Lower leg skin (tissue), 4 donors: ENCODE measurements at regions not wholly inside any gene's neighbourhood (a gene's known extent, or its start where the extent isn't known, plus 50 kb on each side); places are given as distances from the start of the nearest gene placed in this dataset.

ENCODE experiments used
- DNase-seq, 2 donors: peaks; one replicate each; pipeline ENCODE4 v3.0.0-alpha.2; 2019; ENCODE audit warnings: low spot score in 2 of 2
- H3K4me3 ChIP-seq: fragments of 200-600 bp; sonication (generic); 2 replicates; pipeline ENCODE4 v1.5.1; 2017; ENCODE audit warnings: mild to moderate bottlenecking, low read depth; ENCODE audit not compliant: poor library complexity, severe bottlenecking
- POLR2A ChIP-seq, 2 donors: fragments of 450-650 bp; IDR thresholded peaks; one replicate each; pipeline ENCODE4 v1.6.1; 2016 to 2017; ENCODE audit warnings: antibody characterized with exemption in 2 of 2, mild to moderate bottlenecking in 1 of 2, moderate library complexity in 1 of 2
- WGBS, 2 donors: methylation state at CpG; one replicate each; pipeline ENCODE4 v1.1.5; 2018; 5-methylcytosine and 5-hydroxymethylcytosine counted together
- intact Hi-C: fragments of 100-400 bp; cut with DNase I; formaldehyde crosslinking; loops from one replicate; pipeline ENCODE4 v1.15.0; 2023; ENCODE audit warnings: low total_unique reads
- TF ChIP-seq, protein P1 (sequence below), 3 donors: fragments of 450-650 bp; IDR thresholded peaks; one replicate each; pipeline ENCODE4 v1.5.1; 2016; ENCODE audit warnings: antibody characterized with exemption in 3 of 3, mild to moderate bottlenecking in 3 of 3, moderate library complexity in 2 of 3

DNA sequence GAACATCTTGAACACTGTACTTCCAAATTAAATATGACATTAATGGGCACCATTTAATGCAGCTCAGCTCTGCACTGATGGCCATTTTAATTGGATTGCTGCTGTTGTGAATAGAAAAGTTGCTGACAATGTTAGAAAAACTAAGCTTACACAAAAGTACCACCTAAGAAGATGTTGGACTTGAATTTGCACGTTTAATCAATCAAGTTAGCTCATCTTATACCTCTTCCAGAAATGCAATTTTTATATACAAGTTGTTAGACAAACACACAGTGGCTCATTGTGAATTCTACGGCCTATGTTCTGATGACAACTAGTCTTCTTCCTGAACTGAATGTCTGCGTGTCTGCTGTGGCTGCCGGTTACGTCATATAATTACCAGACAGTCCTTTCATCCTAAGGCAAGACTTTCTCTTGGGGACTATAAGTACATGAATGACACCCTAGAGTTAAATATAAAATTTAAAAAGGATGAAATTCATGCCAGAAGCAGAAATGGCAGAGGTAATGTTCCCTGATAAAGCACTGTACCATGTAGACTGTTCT is 330.2 kb downstream of the EPM2A start:
- intact Hi-C loops: no loop called here
- no peak for TF ChIP-seq POLR2A (IDR thresholded peaks at IDR 0.05)
- TF ChIP-seq, protein P1, sequence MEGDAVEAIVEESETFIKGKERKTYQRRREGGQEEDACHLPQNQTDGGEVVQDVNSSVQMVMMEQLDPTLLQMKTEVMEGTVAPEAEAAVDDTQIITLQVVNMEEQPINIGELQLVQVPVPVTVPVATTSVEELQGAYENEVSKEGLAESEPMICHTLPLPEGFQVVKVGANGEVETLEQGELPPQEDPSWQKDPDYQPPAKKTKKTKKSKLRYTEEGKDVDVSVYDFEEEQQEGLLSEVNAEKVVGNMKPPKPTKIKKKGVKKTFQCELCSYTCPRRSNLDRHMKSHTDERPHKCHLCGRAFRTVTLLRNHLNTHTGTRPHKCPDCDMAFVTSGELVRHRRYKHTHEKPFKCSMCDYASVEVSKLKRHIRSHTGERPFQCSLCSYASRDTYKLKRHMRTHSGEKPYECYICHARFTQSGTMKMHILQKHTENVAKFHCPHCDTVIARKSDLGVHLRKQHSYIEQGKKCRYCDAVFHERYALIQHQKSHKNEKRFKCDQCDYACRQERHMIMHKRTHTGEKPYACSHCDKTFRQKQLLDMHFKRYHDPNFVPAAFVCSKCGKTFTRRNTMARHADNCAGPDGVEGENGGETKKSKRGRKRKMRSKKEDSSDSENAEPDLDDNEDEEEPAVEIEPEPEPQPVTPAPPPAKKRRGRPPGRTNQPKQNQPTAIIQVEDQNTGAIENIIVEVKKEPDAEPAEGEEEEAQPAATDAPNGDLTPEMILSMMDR (IDR thresholded peaks at IDR 0.05): no peak
- WGBS, 2 donors: 68 to 70% methylated on average over 5 of the region's 5 CpGs
- H3K4me3 ChIP-seq: no peak overlapping the region
- no peak for DNase-seq

DNA sequence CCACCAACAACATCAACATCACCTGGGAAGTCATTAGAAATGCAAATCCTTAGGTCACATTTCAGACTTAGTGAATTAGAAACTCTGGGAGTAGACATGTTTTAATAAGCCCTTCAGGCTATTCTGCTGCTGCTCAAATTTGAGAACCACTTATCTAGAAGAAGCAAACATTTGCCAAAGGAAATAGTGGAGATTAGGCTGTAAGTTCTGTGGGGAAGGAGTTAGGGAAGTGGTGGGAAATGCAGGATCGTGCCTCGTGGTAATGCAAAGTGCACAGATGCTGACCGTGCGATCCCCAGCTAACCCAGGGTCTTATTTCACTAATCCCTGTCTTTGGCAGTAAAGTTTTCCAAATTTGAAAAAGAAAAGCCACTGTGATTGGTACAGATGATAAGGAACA is 328.5 kb downstream of the EPM2A start:
- no peak overlapping the region for H3K4me3 ChIP-seq
- DNase-seq: no peak
- 72 to 80% methylated on average over 4 of the region's 4 CpGs for WGBS, 2 donors
- TF ChIP-seq, protein P1 (IDR thresholded peaks at IDR 0.05): no peak
- TF ChIP-seq POLR2A (IDR thresholded peaks at IDR 0.05): no peak
- intact Hi-C loops: no loop called here

DNA sequence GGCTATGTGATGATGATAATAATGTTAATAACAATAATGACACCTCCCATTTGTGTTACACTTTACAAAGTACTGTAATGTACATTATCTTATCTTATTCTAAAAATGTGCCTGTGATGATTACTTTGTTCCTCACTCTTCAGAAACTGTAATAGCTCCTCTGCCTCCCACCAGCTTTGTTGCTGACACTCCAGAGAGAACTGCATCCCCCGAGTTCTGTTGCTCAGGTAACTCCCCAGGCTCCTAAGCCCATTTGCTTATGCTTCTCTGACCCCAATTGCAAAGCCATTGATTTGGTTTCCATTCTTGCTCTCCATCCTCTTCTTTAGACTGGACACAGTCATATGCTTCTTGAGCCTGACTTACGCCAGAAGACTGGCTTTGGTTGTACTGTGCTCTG is 319.7 kb downstream of the EPM2A start:
- TF ChIP-seq, protein P1 (IDR thresholded peaks at IDR 0.05): no peak
- no peak for TF ChIP-seq POLR2A (IDR thresholded peaks at IDR 0.05)
- DNase-seq: no peak
- WGBS, 2 donors: 63 to 74% methylated on average over 2 of the region's 2 CpGs
- H3K4me3 ChIP-seq: no peak overlapping the region
- intact Hi-C loops: no loop called here

DNA sequence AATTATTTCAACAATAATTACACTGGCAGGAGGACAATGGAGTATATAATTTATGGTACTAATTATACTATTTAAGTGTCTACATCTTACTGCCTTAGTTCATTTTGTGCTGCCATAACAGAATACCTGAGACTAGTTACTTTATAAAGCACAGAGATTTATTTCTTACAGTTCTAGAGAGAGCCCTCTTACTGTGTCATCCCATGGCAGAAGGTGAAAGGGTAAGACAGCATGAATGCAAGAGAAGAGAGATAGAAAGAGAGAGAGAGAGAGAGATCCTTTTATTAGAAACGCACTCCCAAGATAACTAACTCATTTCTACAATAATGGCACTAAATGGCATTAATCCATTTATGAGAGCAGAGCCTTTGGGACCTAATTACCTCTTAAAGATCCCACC is 314.7 kb downstream of the EPM2A start:
- intact Hi-C loops: no loop called here
- 70 to 78% methylated on average over 1 of the region's 1 CpG for WGBS, 2 donors
- DNase-seq: no peak
- TF ChIP-seq, protein P1 (IDR thresholded peaks at IDR 0.05): no peak
- TF ChIP-seq POLR2A (IDR thresholded peaks at IDR 0.05): no peak
- no peak overlapping the region for H3K4me3 ChIP-seq

DNA sequence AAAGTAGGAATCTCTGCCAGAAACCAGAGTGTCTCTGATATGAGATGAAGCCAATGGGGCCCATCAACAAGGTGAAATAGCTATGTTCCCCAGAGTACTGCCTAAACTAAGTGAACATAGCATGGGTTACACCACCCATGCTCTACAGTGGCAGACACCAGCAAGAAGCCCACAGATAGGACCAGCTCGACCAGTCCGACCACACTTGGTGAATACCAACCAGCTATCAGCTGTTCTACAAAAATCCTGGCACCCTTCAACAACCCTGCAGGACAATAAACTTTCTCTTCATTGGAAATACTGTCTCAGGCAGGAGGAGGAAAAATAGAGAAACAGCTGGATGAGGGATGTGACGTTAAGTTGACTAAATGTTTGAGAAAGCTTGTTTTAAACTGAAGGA is 311.4 kb downstream of the EPM2A start:
- intact Hi-C loops: no loop called here
- H3K4me3 ChIP-seq: no peak overlapping the region
- TF ChIP-seq, protein P1 (IDR thresholded peaks at IDR 0.05): no peak
- no peak for TF ChIP-seq POLR2A (IDR thresholded peaks at IDR 0.05)
- 74 to 83% methylated on average over 3 of the region's 3 CpGs for WGBS, 2 donors
- DNase-seq: no peak

DNA sequence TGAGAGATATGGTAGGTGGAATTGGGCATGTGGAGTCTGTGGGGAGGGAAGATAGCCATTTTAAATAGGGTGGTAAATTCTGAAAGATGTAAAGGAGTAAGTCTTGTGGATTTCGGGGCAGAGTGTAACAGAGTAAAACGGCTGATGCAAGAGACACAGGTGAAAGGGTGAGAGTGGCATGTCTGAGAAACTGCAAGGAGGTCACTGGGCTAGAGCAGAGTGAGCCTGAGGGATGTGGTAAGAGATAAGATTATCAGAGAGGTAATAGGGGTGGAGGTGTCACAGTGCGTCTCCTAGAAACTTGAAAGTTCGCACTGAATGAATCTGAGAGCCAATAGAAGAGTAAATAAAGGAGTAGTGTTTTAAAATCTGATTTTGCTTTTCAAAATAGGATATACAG is 308.1 kb downstream of the EPM2A start:
- no peak overlapping the region for H3K4me3 ChIP-seq
- DNase-seq: no peak
- TF ChIP-seq, protein P1 (IDR thresholded peaks at IDR 0.05): no peak
- TF ChIP-seq POLR2A (IDR thresholded peaks at IDR 0.05): no peak
- 77 to 85% methylated on average over 4 of the region's 4 CpGs for WGBS, 2 donors
- intact Hi-C loops: no loop called here
